Suprapubic skin (tissue), 4 donors: ENCODE measurements at regions not wholly inside any gene's neighbourhood (a gene's known extent, or its start where the extent isn't known, plus 50 kb on each side); places are given as distances from the start of the nearest gene placed in this dataset.

Experiments
- CTCF ChIP-seq, 2 donors: fragments of 200-600 bp in 1 of 2; fragments of 450-650 bp in 1 of 2; sonication (generic) in 1 of 2; IDR thresholded peaks; one replicate each; pipeline ENCODE4 v1.5.1; 2016 to 2019; ENCODE audit warnings: antibody characterized with exemption in 2 of 2, mild to moderate bottlenecking in 1 of 2, moderate library complexity in 1 of 2
- POLR2A ChIP-seq, 2 donors: fragments of 450-650 bp; IDR thresholded peaks; one replicate each; pipeline ENCODE4 v1.6.1; 2017; ENCODE audit warnings: antibody characterized with exemption in 2 of 2, mild to moderate bottlenecking in 2 of 2, moderate library complexity in 2 of 2
- POLR2AphosphoS5 ChIP-seq, 3 donors: sonication (generic); formaldehyde crosslinking; IDR thresholded peaks; one replicate each; pipeline ENCODE4 v1.6.1; 2017; ENCODE audit warnings: antibody characterized with exemption in 3 of 3

GRCh38 chr4:36004204-36004851 is 240.0 kb downstream of the ARAP2 start:
- TF ChIP-seq POLR2A (IDR thresholded peaks at IDR 0.05), result no peak
- no peak for TF ChIP-seq POLR2AphosphoS5 (IDR thresholded peaks at IDR 0.05)
- no peak for TF ChIP-seq CTCF (IDR thresholded peaks at IDR 0.05)
